A549 (cell line): ENCODE measurements at regions not wholly inside any gene's neighbourhood (a gene's known extent, or its start where the extent isn't known, plus 50 kb on each side); places are given as distances from the start of the nearest gene placed in this dataset.

Experiments
- ATAC-seq, 2 experiments: fragments of 200-7000 bp in 1 of 2; fragments of >200 bp in 1 of 2; cut with Nextera tagmentation in 1 of 2; cut with Tn5 transposase in 1 of 2; 3 replicates each; pipeline versions ENCODE4 v1.8.0 to v1.9.1; 2018 to 2020; ENCODE audit warnings: mild to moderate bottlenecking in 1 of 2, moderate library complexity in 1 of 2
- CTCF ChIA-PET: fragments of 300-600 bp; sonication (Branson Sonifier 250); formaldehyde crosslinking; extraction: SDS; loops from one replicate; lab custom pipeline; 2021; ENCODE audit warnings: antibody characterized with exemption, inconsistent platforms; lab: Yijun Ruan, JAX
- POLR2A ChIA-PET: fragments of 350-600 bp; formaldehyde crosslinking; extraction: SDS; loops from one replicate; lab custom pipeline; 2021; ENCODE audit warnings: antibody characterized with exemption, inconsistent platforms; lab: Yijun Ruan, JAX
- DNase-seq, 2 experiments: peaks; one replicate each; pipeline versions ENCODE4 v3.0.0 to v3.0.0-alpha.2; 2011 to 2016; ENCODE audit warnings: low read depth in 1 of 2, low spot score in 1 of 2
- FAIRE-seq: peaks from 2 replicates; lab custom pipeline; 2011; peaks lifted over from hg19 to GRCh38; lab: Jason Lieb, UNC
- H3K27ac ChIP-seq, 2 experiments: fragments of >200 bp; sonication (Bioruptor Twin); formaldehyde crosslinking; 3 replicates each; pipeline ENCODE4 v1.5.1; 2016 to 2017
- H3K4me1 ChIP-seq: fragments of >200 bp; sonication (Bioruptor Twin); formaldehyde crosslinking; 3 replicates; pipeline ENCODE4 v1.6.1; 2016
- H3K4me2 ChIP-seq: fragments of >200 bp; sonication (Bioruptor Twin); formaldehyde crosslinking; 3 replicates; pipeline ENCODE4 v1.6.1; 2016
- H3K4me3 ChIP-seq: fragments of >200 bp; sonication (Bioruptor Twin); formaldehyde crosslinking; 3 replicates; pipeline ENCODE4 v1.5.1; 2016
- H3K9me3 ChIP-seq: fragments of >200 bp; sonication (Bioruptor Twin); formaldehyde crosslinking; 3 replicates; pipeline ENCODE4 v1.6.1; 2016
- ATOH8 ChIP-seq: fragments of 250-450 bp; sonication (Bioruptor Pico); IDR thresholded peaks from 2 replicates; pipeline ENCODE4 v1.5.0; 2020; ENCODE audit warnings: low read depth, mild to moderate bottlenecking, moderate library complexity
- CHD4 ChIP-seq: fragments of 200-600 bp; sonication (generic); IDR thresholded peaks from 2 replicates; pipeline ENCODE4 v1.6.1; 2016; ENCODE audit warnings: antibody characterized with exemption, mild to moderate bottlenecking, borderline replicate concordance
- CTCF ChIP-seq: fragments of >200 bp; sonication (Bioruptor Twin); formaldehyde crosslinking; IDR thresholded peaks from 3 replicates; pipeline ENCODE4 v1.5.1; 2016
- EP300 ChIP-seq, 2 experiments: fragments of >200 bp; sonication (Bioruptor Twin); formaldehyde crosslinking; IDR thresholded peaks; 2 replicates in 1 of 2; 3 replicates in 1 of 2; pipeline ENCODE4 v1.6.1; 2016 to 2017
- FOSB ChIP-seq: fragments of 250-450 bp; sonication (Bioruptor Pico); IDR thresholded peaks from 2 replicates; pipeline ENCODE4 v1.5.0; 2020; ENCODE audit warnings: mild to moderate bottlenecking, moderate library complexity
- HDAC2 ChIP-seq: fragments of 200-600 bp; sonication (generic); IDR thresholded peaks from 2 replicates; pipeline ENCODE4 v1.6.1; 2016
- HEYL ChIP-seq: fragments of 250-450 bp; sonication (Bioruptor Pico); IDR thresholded peaks from 2 replicates; pipeline ENCODE4 v1.8.0; 2021; ENCODE audit warnings: mild to moderate bottlenecking, moderate library complexity
- HMGXB4 ChIP-seq: fragments of 250-450 bp; sonication (Bioruptor Pico); IDR thresholded peaks from 2 replicates; pipeline ENCODE4 v1.5.0; 2021; ENCODE audit warnings: mild to moderate bottlenecking, moderate library complexity, borderline replicate concordance
- HOXB13 ChIP-seq: fragments of 250-450 bp; sonication (Bioruptor Pico); IDR thresholded peaks from 2 replicates; pipeline ENCODE4 v1.5.0; 2020; ENCODE audit warnings: low read depth, mild to moderate bottlenecking, moderate library complexity
- HOXB5 ChIP-seq: fragments of 250-450 bp; sonication (Bioruptor Pico); IDR thresholded peaks from 2 replicates; pipeline ENCODE4 v1.5.0; 2020; ENCODE audit warnings: mild to moderate bottlenecking, moderate library complexity
- JUNB ChIP-seq: fragments of >200 bp; sonication (Bioruptor Twin); formaldehyde crosslinking; IDR thresholded peaks from 2 replicates; pipeline ENCODE4 v1.6.1; 2016
- MAFK ChIP-seq: fragments of 450-650 bp; IDR thresholded peaks from 2 replicates; pipeline ENCODE4 v1.6.1; 2014; ENCODE audit not compliant: partially characterized antibody
- MAX ChIP-seq: IDR thresholded peaks from 2 replicates; pipeline ENCODE4 v1.6.1; 2012
- MYC ChIP-seq: IDR thresholded peaks from 2 replicates; pipeline ENCODE4 v1.6.1; 2012; ENCODE audit warnings: mild to moderate bottlenecking, inconsistent platforms, low read length, improper control_type of control experiment, borderline replicate concordance
- PHF8 ChIP-seq: fragments of 200-600 bp; sonication (generic); IDR thresholded peaks from 2 replicates; pipeline ENCODE4 v1.6.1; 2016; ENCODE audit warnings: low read depth, mild to moderate bottlenecking, antibody characterized with exemption, moderate library complexity, borderline replicate concordance
- POLR2A ChIP-seq: IDR thresholded peaks from 2 replicates; pipeline ENCODE4 v1.6.1; 2012; ENCODE audit warnings: mild to moderate bottlenecking, low read length
- RARB ChIP-seq: fragments of 250-450 bp; sonication (Bioruptor Pico); IDR thresholded peaks from 2 replicates; pipeline ENCODE4 v1.8.0; 2021; ENCODE audit warnings: mild to moderate bottlenecking, moderate library complexity
- RNF2 ChIP-seq: fragments of 200-600 bp; sonication (generic); IDR thresholded peaks from 2 replicates; pipeline ENCODE4 v1.6.1; 2016; ENCODE audit warnings: low read depth, mild to moderate bottlenecking, antibody characterized with exemption, moderate library complexity, borderline replicate concordance
- SMC3 ChIP-seq: fragments of >200 bp; sonication (Bioruptor Twin); formaldehyde crosslinking; IDR thresholded peaks from 3 replicates; pipeline ENCODE4 v1.6.1; 2018; ENCODE audit warnings: inconsistent platforms
- USF2 ChIP-seq: fragments of 450-650 bp; IDR thresholded peaks from 2 replicates; pipeline ENCODE4 v1.6.1; 2014; ENCODE audit warnings: antibody characterized with exemption
- ZFP36 ChIP-seq: fragments of 450-650 bp; IDR thresholded peaks from 2 replicates; pipeline ENCODE4 v1.6.1; 2014; ENCODE audit warnings: borderline replicate concordance; ENCODE audit not compliant: partially characterized antibody
- ZNF302 ChIP-seq: fragments of 250-450 bp; sonication (Bioruptor Pico); IDR thresholded peaks from 2 replicates; pipeline ENCODE4 v1.9.0; 2021; ENCODE audit warnings: inconsistent platforms, mild to moderate bottlenecking, moderate library complexity
- WGBS: methylation state at CpG from one replicate; pipeline ENCODE4 v1.1.6; 2017; ENCODE audit errors: missing lambda C conversion rate; 5-methylcytosine and 5-hydroxymethylcytosine counted together
- TF ChIP-seq, protein P1 (sequence below): IDR thresholded peaks from 2 replicates; pipeline ENCODE4 v1.6.1; 2012
- TF ChIP-seq, protein P2 (sequence below): IDR thresholded peaks from 2 replicates; pipeline ENCODE4 v1.6.1; 2012; ENCODE audit warnings: low read depth, borderline replicate concordance
- TF ChIP-seq, protein P3 (sequence below): fragments of >200 bp; sonication (Bioruptor Twin); formaldehyde crosslinking; IDR thresholded peaks from 2 replicates; pipeline ENCODE4 v1.6.1; 2016

GRCh38 chr18:34467058-34467457 is 242.3 kb upstream of the NOL4 start:
- POLR2A ChIA-PET = no interaction called here
- H3K4me3 ChIP-seq = no peak overlapping the region
- CTCF ChIA-PET = no interaction called here
- H3K4me2 ChIP-seq = no peak overlapping the region
- FAIRE-seq (no peak), ATAC-seq (no peak), DNase-seq (no peak)
- WGBS = 0% methylated on average over 1 of the region's 1 CpG
- H3K27ac ChIP-seq = no peak overlapping the region
- no peaks in the 10 kb centered on the region for H3K9me3 ChIP-seq
- H3K4me1 ChIP-seq = no peaks in the 10 kb centered on the region
- TF ChIP-seq USF2 = no peak
- no peak for TF ChIP-seq ATOH8 (CRISPR knock-in tag)
- TF ChIP-seq, protein P1, sequence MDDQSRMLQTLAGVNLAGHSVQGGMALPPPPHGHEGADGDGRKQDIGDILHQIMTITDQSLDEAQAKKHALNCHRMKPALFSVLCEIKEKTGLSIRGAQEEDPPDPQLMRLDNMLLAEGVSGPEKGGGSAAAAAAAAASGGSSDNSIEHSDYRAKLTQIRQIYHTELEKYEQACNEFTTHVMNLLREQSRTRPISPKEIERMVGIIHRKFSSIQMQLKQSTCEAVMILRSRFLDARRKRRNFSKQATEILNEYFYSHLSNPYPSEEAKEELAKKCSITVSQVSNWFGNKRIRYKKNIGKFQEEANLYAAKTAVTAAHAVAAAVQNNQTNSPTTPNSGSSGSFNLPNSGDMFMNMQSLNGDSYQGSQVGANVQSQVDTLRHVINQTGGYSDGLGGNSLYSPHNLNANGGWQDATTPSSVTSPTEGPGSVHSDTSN = no peak
- TF ChIP-seq SMC3 = no peak
- no peak for TF ChIP-seq MAX
- TF ChIP-seq FOSB = no peak
- TF ChIP-seq CHD4 = no peak
- TF ChIP-seq CTCF = no peak
- TF ChIP-seq HMGXB4 = no peak

- TF ChIP-seq ZNF302 (CRISPR knock-in tag) = no peak
- TF ChIP-seq, protein P2, sequence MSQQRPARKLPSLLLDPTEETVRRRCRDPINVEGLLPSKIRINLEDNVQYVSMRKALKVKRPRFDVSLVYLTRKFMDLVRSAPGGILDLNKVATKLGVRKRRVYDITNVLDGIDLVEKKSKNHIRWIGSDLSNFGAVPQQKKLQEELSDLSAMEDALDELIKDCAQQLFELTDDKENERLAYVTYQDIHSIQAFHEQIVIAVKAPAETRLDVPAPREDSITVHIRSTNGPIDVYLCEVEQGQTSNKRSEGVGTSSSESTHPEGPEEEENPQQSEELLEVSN = no peak
- no peak for TF ChIP-seq MAX
- TF ChIP-seq HOXB13 = no peak
- TF ChIP-seq HDAC2 = no peak
- no peak for TF ChIP-seq JUNB
- FAIRE-seq (no peak), DNase-seq (no peak), ATAC-seq (no peak)
- CTCF ChIA-PET = no interaction called here
- Histone ChIP-seq H3K27ac (no peak overlapping the region), H3K4me1 (no peaks in the 10 kb centered on the region), H3K4me3 (no peak overlapping the region), H3K9me3 (no peaks in the 10 kb centered on the region), H3K4me2 (no peak overlapping the region)
- POLR2A ChIA-PET = no interaction called here
- 8% methylated on average over 4 of the region's 4 CpGs for WGBS
Measured at GRCh38 chr18:34480162-34480700, 229.9 kb upstream of the DTNA start.

DNA sequence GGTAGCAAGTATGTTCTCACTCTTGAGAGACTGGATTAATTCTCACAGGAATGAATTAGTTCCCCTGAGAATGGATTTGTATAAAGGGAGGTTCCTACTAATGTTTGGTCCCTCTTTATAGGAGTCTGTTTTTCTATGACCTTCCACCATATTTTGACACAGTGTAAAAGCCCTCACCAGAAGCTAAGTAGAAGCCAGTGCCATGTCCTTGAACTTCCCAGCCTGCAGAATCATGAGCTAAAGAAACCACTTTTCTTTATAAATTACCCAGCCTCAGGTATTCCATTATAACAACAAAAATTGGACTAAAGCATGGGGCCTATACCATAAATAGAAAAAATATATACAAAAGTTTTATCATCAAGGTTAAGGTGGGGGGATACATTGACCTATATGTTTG is 227.9 kb upstream of the DTNA start:
- Histone ChIP-seq H3K4me1 (no peaks in the 10 kb centered on the region), H3K27ac (no peak overlapping the region), H3K4me3 (no peak overlapping the region), H3K9me3 (no peaks in the 10 kb centered on the region), H3K4me2 (no peak overlapping the region)
- ATAC-seq = no peak
- ChIA-PET POLR2A (no interaction called here), CTCF (no interaction called here)
- no peak for FAIRE-seq
- no peak for TF ChIP-seq HDAC2
- TF ChIP-seq RNF2 = no peak
- no peak for TF ChIP-seq EP300 (IDR thresholded peaks at IDR 0.05)
- no peak for TF ChIP-seq HOXB5 (CRISPR knock-in tag)
- no peak for TF ChIP-seq MAFK
- TF ChIP-seq, protein P3, sequence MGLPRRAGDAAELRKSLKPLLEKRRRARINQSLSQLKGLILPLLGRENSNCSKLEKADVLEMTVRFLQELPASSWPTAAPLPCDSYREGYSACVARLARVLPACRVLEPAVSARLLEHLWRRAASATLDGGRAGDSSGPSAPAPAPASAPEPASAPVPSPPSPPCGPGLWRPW = no peak
- TF ChIP-seq PHF8 = no peak
- TF ChIP-seq ZFP36 = no peak
- TF ChIP-seq RARB = no peak
- TF ChIP-seq MYC = no peak
- no peak for TF ChIP-seq POLR2A
- TF ChIP-seq HEYL = no peak
- DNase-seq = no peak
